OCI-LY7 (cell line): ENCODE measurements at regions not wholly inside any gene's neighbourhood (a gene's known extent, or its start where the extent isn't known, plus 50 kb on each side); places are given as distances from the start of the nearest gene placed in this dataset.
"Not testable (repeated sequence)": the region's sequence is repeated elsewhere in the genome, so short reads cannot be mapped to it uniquely, and the experiment has no call there.

Experiments
- EZH2phosphoT487 ChIP-seq: fragments of 200-600 bp; sonication (generic); IDR thresholded peaks from 2 replicates; pipeline ENCODE4 v1.6.1; 2018; ENCODE audit warnings: low read depth, borderline replicate concordance, mild to moderate bottlenecking, mixed run types, antibody characterized with exemption, low read length, moderate library complexity, mixed read lengths
- TF ChIP-seq, protein P1 (sequence below): fragments of 200-600 bp; sonication (generic); conservative IDR thresholded peaks from 2 replicates; pipeline ENCODE4 v1.5.1; 2014; ENCODE audit warnings: mild to moderate bottlenecking, antibody characterized with exemption, low read length, moderate library complexity, mixed read lengths

DNA sequence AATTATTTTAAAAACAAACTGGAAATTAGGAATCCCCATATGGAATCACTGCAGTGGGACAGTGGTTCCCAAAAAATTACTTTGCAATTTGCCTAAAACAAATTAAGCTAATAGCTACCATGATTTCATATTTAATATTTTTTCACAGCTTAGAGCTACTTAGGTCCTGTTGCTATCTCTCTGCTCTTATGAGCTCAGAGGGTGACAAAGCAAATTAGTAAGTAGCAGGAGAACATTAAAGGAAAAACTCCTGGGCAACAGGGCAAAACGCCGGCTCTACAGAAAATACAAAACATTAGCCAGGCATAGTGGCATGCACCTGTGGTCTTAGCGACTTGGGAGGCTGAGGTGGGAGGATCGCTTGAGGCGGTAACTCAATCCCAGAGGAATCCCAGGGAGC is 83.8 kb upstream of the RPRML start:
- TF ChIP-seq, protein P1, sequence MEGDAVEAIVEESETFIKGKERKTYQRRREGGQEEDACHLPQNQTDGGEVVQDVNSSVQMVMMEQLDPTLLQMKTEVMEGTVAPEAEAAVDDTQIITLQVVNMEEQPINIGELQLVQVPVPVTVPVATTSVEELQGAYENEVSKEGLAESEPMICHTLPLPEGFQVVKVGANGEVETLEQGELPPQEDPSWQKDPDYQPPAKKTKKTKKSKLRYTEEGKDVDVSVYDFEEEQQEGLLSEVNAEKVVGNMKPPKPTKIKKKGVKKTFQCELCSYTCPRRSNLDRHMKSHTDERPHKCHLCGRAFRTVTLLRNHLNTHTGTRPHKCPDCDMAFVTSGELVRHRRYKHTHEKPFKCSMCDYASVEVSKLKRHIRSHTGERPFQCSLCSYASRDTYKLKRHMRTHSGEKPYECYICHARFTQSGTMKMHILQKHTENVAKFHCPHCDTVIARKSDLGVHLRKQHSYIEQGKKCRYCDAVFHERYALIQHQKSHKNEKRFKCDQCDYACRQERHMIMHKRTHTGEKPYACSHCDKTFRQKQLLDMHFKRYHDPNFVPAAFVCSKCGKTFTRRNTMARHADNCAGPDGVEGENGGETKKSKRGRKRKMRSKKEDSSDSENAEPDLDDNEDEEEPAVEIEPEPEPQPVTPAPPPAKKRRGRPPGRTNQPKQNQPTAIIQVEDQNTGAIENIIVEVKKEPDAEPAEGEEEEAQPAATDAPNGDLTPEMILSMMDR, result not testable (repeated sequence)
- TF ChIP-seq EZH2phosphoT487, result not testable (repeated sequence)
